CD14-positive monocyte (primary cell): ENCODE measurements at regions not wholly inside any gene's neighbourhood (a gene's known extent, or its start where the extent isn't known, plus 50 kb on each side); places are given as distances from the start of the nearest gene placed in this dataset.

Source experiments
- DNase-seq, 3 donors: peaks; one replicate each; pipeline ENCODE4 v3.0.0-alpha.2; 2011 to 2022
- H2AFZ ChIP-seq: 2 replicates; pipeline ENCODE4 v1.6.0; 2012; ENCODE audit warnings: mild to moderate bottlenecking, low read depth, low read length, inconsistent platforms; ENCODE audit not compliant: insufficient read depth, poor library complexity, severe bottlenecking
- H3K27ac ChIP-seq, 2 donors: 1 replicate in 1 of 2; 2 replicates in 1 of 2; pipeline ENCODE4 v1.5.1; 2012 to 2013; ENCODE audit warnings: low read length in 2 of 2, control low read depth in 1 of 2, inconsistent platforms in 1 of 2, low read depth in 1 of 2, mild to moderate bottlenecking in 1 of 2
- H3K27me3 ChIP-seq, 2 donors: one replicate each; pipeline versions ENCODE4 v1.6.0 to v1.6.1; 2011 to 2013; ENCODE audit warnings: low read length in 2 of 2; ENCODE audit not compliant: control insufficient read depth in 2 of 2, insufficient read depth in 2 of 2
- H3K36me3 ChIP-seq, 2 donors: replicated peaks in 1 of 2; 1 replicate in 1 of 2; 2 replicates in 1 of 2; pipeline versions ENCODE4 v1.5.1 to v1.6.1; 2012 to 2013; ENCODE audit warnings: low read length in 2 of 2, control low read depth in 1 of 2, inconsistent platforms in 1 of 2, mild to moderate bottlenecking in 1 of 2; ENCODE audit not compliant: insufficient read depth in 2 of 2, control insufficient read depth in 1 of 2
- H3K4me1 ChIP-seq, 2 donors: 1 replicate in 1 of 2; 2 replicates in 1 of 2; pipeline versions ENCODE4 v1.5.1 to v1.6.1; 2012 to 2013; ENCODE audit warnings: low read length in 2 of 2, control low read depth in 1 of 2, inconsistent platforms in 1 of 2, mild to moderate bottlenecking in 1 of 2, moderate library complexity in 1 of 2; ENCODE audit not compliant: insufficient read depth in 2 of 2, control insufficient read depth in 1 of 2
- H3K4me2 ChIP-seq: replicated peaks from 2 replicates; pipeline ENCODE3; 2012; ENCODE audit warnings: low read length, moderate library complexity, mild to moderate bottlenecking; ENCODE audit not compliant: poor library complexity, severe bottlenecking; ENCODE audit errors: extremely low read depth
- H3K4me3 ChIP-seq, 3 experiments: fragments of 200-600 bp in 1 of 3; sonication (generic) in 1 of 3; replicated peaks in 1 of 3; 1 replicate in 2 of 3; 2 replicates in 1 of 3; pipeline ENCODE4 v1.5.1; 2011 to 2013; ENCODE audit warnings: low read length in 3 of 3, mild to moderate bottlenecking in 3 of 3, control low read depth in 2 of 3, low read depth in 2 of 3, inconsistent platforms in 1 of 3, moderate library complexity in 1 of 3
- H3K79me2 ChIP-seq: 2 replicates; pipeline ENCODE4 v1.6.0; 2012; ENCODE audit warnings: mild to moderate bottlenecking, control low read depth, inconsistent platforms, low read length, moderate library complexity; ENCODE audit not compliant: insufficient read depth
- H3K9ac ChIP-seq: 2 replicates; pipeline ENCODE4 v1.6.0; 2017; ENCODE audit warnings: low read length, mild to moderate bottlenecking; ENCODE audit not compliant: insufficient read depth, poor library complexity, severe bottlenecking
- H3K9me3 ChIP-seq, 2 donors: replicated peaks in 1 of 2; 1 replicate in 1 of 2; 2 replicates in 1 of 2; pipeline versions ENCODE4 v1.5.1 to v1.6.1; 2012 to 2013; ENCODE audit warnings: low read length in 2 of 2, control low read depth in 1 of 2; ENCODE audit not compliant: control insufficient read depth in 1 of 2, insufficient read depth in 1 of 2
- H4K20me1 ChIP-seq: 2 replicates; pipeline ENCODE4 v1.6.0; 2012; ENCODE audit warnings: mild to moderate bottlenecking, low read length, control low read depth, moderate library complexity; ENCODE audit not compliant: insufficient read depth
- H3K27ac Mint-ChIP-seq, 7 donors: one replicate each; pipeline ENCODE4 v1.8.0; 2020; ENCODE audit warnings: mild to moderate bottlenecking in 7 of 7, mixed read lengths in 7 of 7, moderate library complexity in 6 of 7, inconsistent platforms in 2 of 7
- H3K27me3 Mint-ChIP-seq, 3 donors: one replicate each; pipeline ENCODE4 v1.8.0; 2021 to 2022; ENCODE audit warnings: low read depth in 3 of 3, mild to moderate bottlenecking in 3 of 3, mixed read lengths in 3 of 3, moderate library complexity in 3 of 3, inconsistent platforms in 1 of 3
- H3K36me3 Mint-ChIP-seq, 2 donors: one replicate each; pipeline ENCODE4 v1.8.0; 2020; ENCODE audit warnings: mixed read lengths in 2 of 2, inconsistent platforms in 1 of 2, mild to moderate bottlenecking in 1 of 2
- H3K4me1 Mint-ChIP-seq: one replicate; pipeline ENCODE4 v1.8.0; 2020; ENCODE audit warnings: mild to moderate bottlenecking, mixed read lengths
- H3K4me3 Mint-ChIP-seq, 2 donors: one replicate each; pipeline ENCODE4 v1.8.0; 2020; ENCODE audit warnings: mild to moderate bottlenecking in 2 of 2, mixed read lengths in 2 of 2, moderate library complexity in 1 of 2
- H3K9me3 Mint-ChIP-seq, 7 donors: one replicate each; pipeline ENCODE4 v1.8.0; 2020 to 2022; ENCODE audit warnings: mixed read lengths in 7 of 7, mild to moderate bottlenecking in 6 of 7, moderate library complexity in 6 of 7, inconsistent platforms in 2 of 7
- CTCF ChIP-seq: fragments of 200-600 bp; IDR thresholded peaks from one replicate; pipeline ENCODE4 v1.8.0; 2022; ENCODE audit warnings: antibody characterized with exemption, mild to moderate bottlenecking
- WGBS: methylation state at CpG from one replicate; pipeline ENCODE4 v1.1.5; 2013; ENCODE audit warnings: missing lambda C conversion rate; ENCODE audit not compliant: insufficient coverage; 5-methylcytosine and 5-hydroxymethylcytosine counted together
- intact Hi-C, 2 donors: fragments of 100-400 bp; cut with micrococcal nuclease; formaldehyde crosslinking; loops; one replicate each; pipeline versions ENCODE4 v1.15.0 to v1.15.1; 2023

- TF ChIP-seq CTCF, result no peak
- Histone ChIP-seq H3K4me1 (no peaks in the 10 kb centered on the region), H3K4me2 (no peak overlapping the region), H3K27ac (no peak overlapping the region), H3K79me2 (no peaks in the 10 kb centered on the region), H4K20me1 (no peaks in the 10 kb centered on the region), H3K9me3 (peaks cover 7 to 11% of the 10 kb centered on the region in 2 donors), H3K4me3 (no peak overlapping the region), H3K27me3 (no peaks in the 10 kb centered on the region), H3K9ac (no peak overlapping the region), H2AFZ (no peak overlapping the region), H3K36me3 (no peaks in the 10 kb centered on the region)
- no peak overlapping the region for H3K4me3 Mint-ChIP-seq
- no peaks in the 10 kb centered on the region for H3K36me3 Mint-ChIP-seq
- DNase-seq, result no peak
- H3K27me3 Mint-ChIP-seq, result no peaks in the 10 kb centered on the region
- no peaks in the 10 kb centered on the region for H3K4me1 Mint-ChIP-seq
- H3K27ac Mint-ChIP-seq, result no peak overlapping the region
- intact Hi-C loops, result no loop called here
- peaks cover 14 to 21% (median 17%) of the 10 kb centered on the region in 7 donors for H3K9me3 Mint-ChIP-seq
- 100% methylated on average over 1 of the region's 4 CpGs for WGBS
Observed at GRCh38 chr1:186518822-186519381, 58.0 kb upstream of the PDC start.

- Histone ChIP-seq H4K20me1 (no peaks in the 10 kb centered on the region), H3K9ac (no peak overlapping the region), H3K27me3 (no peaks in the 10 kb centered on the region), H2AFZ (no peak overlapping the region), H3K9me3 (peaks cover 2 to 6% of the 10 kb centered on the region in 2 donors), H3K4me2 (no peak overlapping the region), H3K36me3 (no peaks in the 10 kb centered on the region), H3K79me2 (no peaks in the 10 kb centered on the region), H3K27ac (no peak overlapping the region), H3K4me3 (no peak overlapping the region), H3K4me1 (no peaks in the 10 kb centered on the region)
- intact Hi-C loops, result no loop called here
- DNase-seq, result no peak
- Mint-ChIP-seq H3K9me3 (peaks cover 9 to 16% (median 12%) of the 10 kb centered on the region in 7 donors), H3K4me1 (no peaks in the 10 kb centered on the region), H3K36me3 (no peaks in the 10 kb centered on the region), H3K27ac (no peak overlapping the region), H3K4me3 (no peak overlapping the region), H3K27me3 (no peaks in the 10 kb centered on the region)
- no peak for TF ChIP-seq CTCF
Observed at GRCh38 chr1:186518395-186518794, 57.5 kb upstream of the PDC start.
